Activated CD8-positive, alpha-beta memory T cell treated with anti-CD3 and anti-CD28 coated beads, Interleukin-2, amount 50 U/mL, for 24 hours (primary cell): ENCODE measurements at regions not wholly inside any gene's neighbourhood (a gene's known extent, or its start where the extent isn't known, plus 50 kb on each side); places are given as distances from the start of the nearest gene placed in this dataset.

ENCODE experiments used
- DNase-seq: peaks from one replicate; pipeline ENCODE4 v3.0.0-alpha.2; 2020; ENCODE audit errors: extremely low read depth

DNA sequence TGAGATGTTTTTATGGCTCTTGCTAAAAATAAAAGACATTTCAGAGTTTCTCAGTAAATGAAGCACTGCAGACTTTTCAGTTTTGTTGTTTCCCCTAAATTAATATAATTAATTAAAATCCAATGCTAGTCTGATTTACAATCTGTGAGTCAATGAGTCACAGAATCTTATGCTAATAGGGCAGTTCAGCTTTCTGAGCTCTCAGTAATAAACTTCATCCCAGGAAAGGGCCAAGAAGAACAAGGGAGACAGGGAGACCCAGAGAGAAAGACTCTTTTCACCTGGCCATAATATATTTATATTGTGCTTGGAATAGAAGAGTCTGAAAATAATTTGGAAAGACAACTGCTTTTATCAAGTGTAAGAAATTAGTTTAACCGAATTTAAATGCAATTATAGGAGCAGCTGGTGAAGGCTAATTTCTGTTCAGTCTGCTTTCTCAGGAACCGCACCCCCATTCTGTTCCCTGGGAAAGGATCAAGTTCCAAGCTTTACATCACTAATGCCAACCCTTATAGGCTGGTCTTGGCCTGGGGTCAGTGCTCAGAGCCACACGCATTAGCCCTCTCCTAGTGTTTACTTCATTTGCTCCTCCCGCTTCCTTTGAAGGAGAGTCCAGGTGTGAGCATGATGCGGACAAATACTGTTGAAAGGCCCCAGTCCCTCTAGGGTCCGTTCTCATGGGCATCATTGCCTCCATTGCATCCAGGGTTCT lies 145.6 kb downstream of the ZBTB18 start:
- DNase-seq = no peak

DNA sequence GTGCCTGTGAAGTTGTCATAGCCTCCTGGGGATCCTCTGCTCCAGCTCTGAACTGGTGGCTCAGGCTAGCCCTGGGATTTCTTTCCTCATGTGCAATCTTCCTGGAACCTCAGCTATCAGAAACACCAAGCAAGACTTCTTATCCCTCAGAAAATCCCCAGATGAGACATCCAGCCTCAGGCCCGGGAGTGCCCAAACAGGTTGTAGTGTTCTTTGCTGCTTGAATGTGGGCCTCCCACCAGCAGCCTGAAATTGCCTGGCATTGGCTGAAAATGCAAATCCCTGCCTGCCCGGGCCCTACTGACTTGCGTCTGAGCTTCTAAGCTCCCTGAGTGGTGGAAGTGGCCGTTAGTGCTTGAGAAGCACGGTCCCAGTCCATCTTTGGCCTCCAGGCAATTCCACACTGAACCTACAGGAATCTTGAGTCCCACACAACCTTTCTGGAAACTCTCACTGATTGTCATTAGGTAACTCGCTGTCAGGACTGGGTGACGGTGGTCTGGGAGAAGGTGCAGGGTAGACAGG lies 146.8 kb downstream of the ZBTB18 start:
- no peak for DNase-seq

DNA sequence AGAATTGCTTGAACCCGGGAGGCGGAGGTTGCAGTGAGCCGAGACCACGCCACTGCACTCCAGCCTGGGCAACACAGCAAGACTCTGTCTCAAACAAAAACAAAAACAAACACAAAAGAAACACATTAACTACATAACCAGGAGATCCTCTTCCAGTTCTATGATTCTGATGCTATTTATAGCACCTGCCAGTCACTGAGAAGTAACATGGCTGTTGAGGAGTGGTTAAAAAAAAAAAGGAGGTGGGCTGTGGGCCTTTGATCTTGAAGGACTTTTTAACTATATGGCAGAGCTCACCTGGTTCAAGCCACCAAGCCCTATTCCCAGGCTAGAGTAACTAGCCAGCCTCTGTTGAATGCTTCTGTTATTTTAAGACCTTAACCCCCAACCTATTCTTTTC lies 148.8 kb downstream of the ZBTB18 start:
- DNase-seq = no peak

DNA sequence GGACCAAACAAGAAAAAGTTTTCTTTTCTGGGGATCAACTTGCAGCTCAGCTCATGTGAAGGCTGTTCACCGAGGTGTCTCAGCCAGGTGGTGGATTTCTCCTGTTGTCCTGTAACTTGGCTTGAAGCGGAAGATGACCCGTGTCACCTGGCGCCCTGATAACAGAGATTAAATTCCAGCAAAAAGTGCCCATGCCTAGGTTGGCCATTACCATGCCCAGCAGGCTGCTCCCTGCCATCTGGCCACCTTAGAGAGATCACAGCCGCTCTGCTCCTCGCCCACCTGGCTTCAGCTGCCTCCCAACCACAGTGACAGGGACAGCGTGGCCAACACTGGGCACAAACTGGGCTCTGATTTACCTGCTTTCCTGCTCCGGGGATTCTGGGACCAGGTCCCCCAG lies 149.5 kb downstream of the ZBTB18 start:
- DNase-seq = no peak

GRCh38 chr1:244201750-244202149 lies 150.7 kb downstream of the ZBTB18 start:
- no peak for DNase-seq

DNA sequence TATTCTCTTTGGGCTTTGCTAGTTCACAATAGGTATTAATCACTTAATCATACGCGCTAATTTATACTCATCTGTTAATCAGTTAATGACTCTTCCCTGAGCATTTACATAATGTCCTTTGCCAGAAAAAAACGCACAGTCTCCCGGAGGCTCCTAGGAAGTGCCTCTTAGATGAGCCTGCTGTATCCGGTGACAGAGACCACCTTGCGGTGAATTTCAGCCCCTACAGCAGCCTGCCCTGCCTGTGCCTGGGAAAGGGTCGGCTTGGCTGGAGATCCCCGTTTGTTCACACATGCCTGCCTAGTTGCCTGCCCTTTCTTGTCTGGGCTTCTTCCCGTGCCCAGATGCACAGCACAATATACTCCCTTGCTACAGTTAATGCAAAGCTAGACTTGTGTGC lies 152.9 kb downstream of the ZBTB18 start:
- no peak for DNase-seq

- DNase-seq = no peak
Observed at GRCh38 chr1:244205171-244205570, 154.1 kb downstream of the ZBTB18 start.

GRCh38 chr1:244205906-244206305 lies 154.8 kb downstream of the ZBTB18 start:
- no peak for DNase-seq

- no peak for DNase-seq
Observed at GRCh38 chr1:244207042-244207934, 156.2 kb downstream of the ZBTB18 start.

DNA sequence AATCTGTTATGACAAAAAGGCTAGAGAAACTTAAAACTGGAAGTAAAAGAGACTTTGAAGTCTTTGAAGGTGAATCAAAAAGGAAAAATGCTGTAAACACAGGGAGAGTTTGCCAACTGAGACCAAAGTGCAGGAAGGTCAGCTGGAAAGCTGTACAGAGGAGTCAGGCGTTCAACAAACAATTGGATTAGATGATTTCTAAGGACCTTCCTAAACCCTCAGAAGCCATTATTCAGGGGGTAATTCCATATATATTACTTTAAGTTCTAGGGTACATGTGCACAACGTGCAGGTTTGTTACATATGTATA lies 156.8 kb downstream of the ZBTB18 start:
- DNase-seq = no peak

DNA sequence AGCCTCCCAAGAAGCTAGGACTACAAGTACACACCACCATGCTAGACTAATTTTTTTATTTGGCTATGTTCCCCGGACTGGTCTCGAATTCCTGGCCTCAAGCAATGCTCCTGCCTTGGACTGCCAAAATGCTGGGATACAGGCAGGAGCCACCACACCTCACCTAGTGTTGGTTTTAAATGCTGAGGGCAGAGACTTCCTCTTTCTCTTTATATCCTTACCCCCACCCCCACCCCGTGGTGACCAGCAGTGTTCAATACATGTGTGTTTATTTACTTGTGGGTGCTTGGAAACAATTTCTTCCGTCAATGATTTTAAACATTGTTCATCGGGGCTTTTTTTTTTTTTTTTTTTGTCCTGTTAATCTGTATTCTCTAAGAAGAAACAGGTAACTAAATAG lies 158.9 kb downstream of the ZBTB18 start:
- no peak for DNase-seq

DNA sequence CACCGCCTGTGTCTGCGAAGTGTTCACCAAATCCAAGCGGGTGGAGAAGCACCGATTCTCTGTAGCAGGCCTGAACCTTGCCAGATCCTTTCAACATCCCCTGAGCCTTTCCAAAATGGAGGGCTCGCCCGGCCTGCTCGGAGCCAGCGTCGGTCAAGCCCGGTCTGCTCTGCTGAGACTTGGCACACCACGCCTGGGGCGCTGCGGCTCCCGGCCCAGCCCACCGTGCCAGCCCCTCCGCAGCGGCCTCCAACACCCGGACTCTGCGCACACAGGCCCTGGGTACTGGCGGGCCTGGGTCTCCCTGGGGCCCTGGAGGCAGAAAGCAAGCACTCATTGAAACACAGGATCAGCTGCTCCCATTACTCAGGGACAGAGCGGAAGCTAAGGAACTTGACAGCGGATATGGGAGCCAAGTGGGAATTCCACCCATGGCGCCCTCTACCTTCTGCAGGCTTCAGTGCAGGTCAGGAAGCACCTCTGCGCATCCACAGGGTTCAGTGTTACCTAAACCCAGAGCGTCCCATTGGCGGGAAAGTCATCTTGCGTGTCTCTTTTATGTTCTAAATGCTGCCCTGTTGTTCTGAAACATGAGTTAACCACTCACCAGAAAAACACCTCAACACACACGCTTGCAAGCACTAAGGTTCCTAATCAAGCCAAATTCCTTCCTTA lies 159.9 kb downstream of the ZBTB18 start:
- DNase-seq = no peak

DNA sequence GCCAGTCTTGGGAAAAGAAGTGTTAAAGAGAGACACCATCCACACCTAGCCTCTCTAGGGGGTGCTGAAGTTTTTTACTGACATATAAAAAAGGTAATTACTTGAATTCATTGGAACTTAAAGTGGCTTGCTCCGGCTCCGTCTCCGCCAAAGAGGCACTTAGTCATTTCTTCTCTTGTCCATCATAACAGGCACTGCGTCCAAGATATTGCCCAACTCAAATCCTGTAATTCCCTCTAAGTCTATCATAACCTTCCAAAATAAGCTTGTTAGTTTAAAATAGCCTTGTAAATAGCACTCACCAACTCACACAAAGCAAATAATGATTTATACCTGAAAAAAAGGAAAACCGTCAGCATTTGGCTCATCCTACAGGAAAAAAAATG lies 160.5 kb downstream of the ZBTB18 start:
- DNase-seq = no peak

DNA sequence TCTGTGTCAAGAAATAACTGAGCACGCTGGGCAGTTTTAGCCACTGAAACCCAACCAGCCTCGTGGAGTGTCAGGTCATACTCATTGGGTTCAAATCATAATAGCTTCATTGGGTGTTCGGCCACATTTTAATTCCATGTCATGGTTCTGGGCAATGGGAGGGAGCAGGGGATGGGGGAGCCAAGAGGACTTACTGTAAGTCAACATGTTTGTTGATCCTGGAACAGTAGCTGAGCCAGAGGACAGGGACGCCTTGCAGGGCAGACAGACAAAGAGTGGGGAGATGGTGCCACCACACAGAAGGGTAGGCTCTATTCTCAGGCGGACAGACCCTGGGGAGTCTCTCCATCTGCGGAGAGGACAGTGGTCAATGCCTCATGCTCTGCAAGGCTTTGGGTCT lies 161.1 kb downstream of the ZBTB18 start:
- no peak for DNase-seq

- DNase-seq = no peak
Observed at GRCh38 chr1:244212797-244213475, 161.9 kb downstream of the ZBTB18 start.

GRCh38 chr1:244214009-244214967 lies 163.2 kb downstream of the ZBTB18 start:
- DNase-seq = no peak

- no peak for DNase-seq
Observed at GRCh38 chr1:244216836-244217235, 165.8 kb downstream of the ZBTB18 start.

GRCh38 chr1:244217711-244218110 lies 166.6 kb downstream of the ZBTB18 start:
- DNase-seq = no peak

DNA sequence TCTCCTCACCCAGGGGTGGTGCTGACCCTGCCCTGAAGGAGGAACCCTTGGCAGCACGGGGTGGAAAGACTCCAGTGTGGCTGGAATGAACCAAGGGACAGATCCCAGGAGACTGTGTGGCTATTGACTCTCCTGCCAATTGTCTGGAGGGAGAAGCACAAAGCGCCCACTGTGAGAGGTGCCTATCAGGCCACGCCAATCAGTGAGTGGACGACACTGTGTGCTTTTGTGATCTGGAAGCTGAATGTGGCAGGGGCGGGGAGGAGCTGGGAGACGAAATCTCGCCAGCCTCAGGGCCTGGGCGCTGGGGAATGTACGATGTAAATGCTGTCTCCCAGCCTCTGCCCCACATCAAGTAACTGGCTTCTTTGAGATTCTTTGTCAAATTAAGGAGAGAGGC lies 167.1 kb downstream of the ZBTB18 start:
- DNase-seq = no peak

- no peak for DNase-seq
Observed at GRCh38 chr1:244219149-244219548, 168.1 kb downstream of the ZBTB18 start.

- DNase-seq = no peak
Observed at GRCh38 chr1:244219802-244220201, 168.7 kb downstream of the ZBTB18 start.
